ENCODE measurements at regions not wholly inside any gene's neighbourhood (a gene's known extent, or its start where the extent isn't known, plus 50 kb on each side); places are given as distances from the start of the nearest gene placed in this dataset.

- no peak for DNase-seq (ENCODE audit: low spot score)
Measured at GRCh38 chr14:26766726-26767125, 168.9 kb upstream of the NOVA1 start.

GRCh38 chr14:26773906-26774593 is 176.2 kb upstream of the NOVA1 start:
- peak; percentile 21 for DNase-seq (ENCODE audit: low spot score)

GRCh38 chr14:26775765-26776563 is 178.1 kb upstream of the NOVA1 start:
- DNase-seq (ENCODE audit: low spot score): peak; percentile 42

- no peak for DNase-seq (ENCODE audit: low spot score)
Measured at GRCh38 chr14:26791117-26791806, 193.4 kb upstream of the NOVA1 start.

- DNase-seq (ENCODE audit: low spot score): peak; percentile 62
Measured at GRCh38 chr14:26794731-26795130, 196.9 kb upstream of the NOVA1 start.

GRCh38 chr14:26808407-26808806 is 210.6 kb upstream of the NOVA1 start:
- no peak for DNase-seq (ENCODE audit: low spot score)

- no peak for DNase-seq (ENCODE audit: low spot score)
Measured at GRCh38 chr14:26810631-26811030, 212.8 kb upstream of the NOVA1 start.

GRCh38 chr14:26811756-26812305 is 214.0 kb upstream of the NOVA1 start:
- DNase-seq (ENCODE audit: low spot score): no peak

- no peak for DNase-seq (ENCODE audit: low spot score)
Measured at GRCh38 chr14:26820138-26820537, 222.3 kb upstream of the NOVA1 start.

GRCh38 chr14:26820572-26820971 is 222.7 kb upstream of the NOVA1 start:
- DNase-seq (ENCODE audit: low spot score): no peak

GRCh38 chr14:26828741-26829140 is 230.9 kb upstream of the NOVA1 start:
- DNase-seq (ENCODE audit: low spot score): no peak

GRCh38 chr14:26833621-26834176 is 235.9 kb upstream of the NOVA1 start:
- no peak for DNase-seq (ENCODE audit: low spot score)

GRCh38 chr14:26835979-26836570 is 238.2 kb upstream of the NOVA1 start:
- no peak for DNase-seq (ENCODE audit: low spot score)

- no peak for DNase-seq (ENCODE audit: low spot score)
Measured at GRCh38 chr14:26839481-26839880, 241.6 kb upstream of the NOVA1 start.

GRCh38 chr14:26841326-26841725 is 243.5 kb upstream of the NOVA1 start:
- DNase-seq (ENCODE audit: low spot score): no peak

- peak; percentile 79 for DNase-seq (ENCODE audit: low spot score)
Measured at GRCh38 chr14:26841920-26842741, 244.3 kb upstream of the NOVA1 start.

GRCh38 chr14:26845151-26845818 is 247.5 kb upstream of the NOVA1 start:
- no peak for DNase-seq (ENCODE audit: low spot score)

- DNase-seq (ENCODE audit: low spot score): no peak
Measured at GRCh38 chr14:26846388-26846787, 248.6 kb upstream of the NOVA1 start.

- no peak for DNase-seq (ENCODE audit: low spot score)
Measured at GRCh38 chr14:26849514-26849913, 251.7 kb upstream of the NOVA1 start.

GRCh38 chr14:26851793-26852192 is 254.0 kb upstream of the NOVA1 start:
- no peak for DNase-seq (ENCODE audit: low spot score)
